ENCODE measurements at regions not wholly inside any gene's neighbourhood (a gene's known extent, or its start where the extent isn't known, plus 50 kb on each side); places are given as distances from the start of the nearest gene placed in this dataset.

DNA sequence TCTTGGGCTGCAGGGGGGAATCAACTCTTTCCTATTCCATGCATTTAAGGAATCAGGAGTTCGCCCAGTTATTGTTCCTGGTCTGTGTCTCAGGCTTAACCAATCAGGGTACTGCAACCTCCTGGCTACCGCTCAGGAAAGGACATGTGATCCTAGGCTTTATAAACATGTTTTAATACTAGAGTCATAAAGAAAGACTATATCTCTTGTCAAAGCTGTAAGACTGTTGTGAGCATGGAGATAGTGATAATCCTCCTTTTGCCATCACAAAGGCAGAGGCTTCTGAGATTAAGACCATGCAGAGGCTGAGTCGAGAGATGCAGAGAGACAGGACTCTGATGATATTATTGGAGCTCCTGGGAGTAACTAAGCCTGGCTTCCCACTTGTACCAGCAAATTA is 137.0 kb downstream of the YIPF5 start:
- ChIA-PET CTCF (interaction anchor here (0.6 kb wide), 1 partner anchor 149 kb away, joined by 3 read pairs; no protein-coding TSS in a partner anchor), POLR2A (ENCODE audit: low non-redundant PET) (no interaction called here)
- Histone ChIP-seq H3K4me3 (ENCODE audit: low read depth, low read length, poor library complexity, severe bottlenecking) (no peak overlapping the region), H3K9me3 (ENCODE audit: low read depth, low read length, poor library complexity, severe bottlenecking) (no peaks in the 10 kb centered on the region), H3K4me1 (ENCODE audit: insufficient read depth, low read length, poor library complexity, severe bottlenecking) (peaks cover 2% of the 10 kb centered on the region), H3K36me3 (ENCODE audit: insufficient read depth, low read length, poor library complexity, severe bottlenecking) (no peaks in the 10 kb centered on the region), H3K27ac (ENCODE audit: low read depth, low read length, poor library complexity, severe bottlenecking) (no peak overlapping the region), H3K27me3 (replicated peaks; ENCODE audit: insufficient read depth, low read depth, low read length, poor library complexity) (no peaks in the 10 kb centered on the region)
- TF ChIP-seq EZH2 (IDR thresholded peaks at IDR 0.05; ENCODE audit: borderline replicate concordance, low read depth, low read length, poor library complexity, severe bottlenecking) = no peak
- TF ChIP-seq, protein P1, sequence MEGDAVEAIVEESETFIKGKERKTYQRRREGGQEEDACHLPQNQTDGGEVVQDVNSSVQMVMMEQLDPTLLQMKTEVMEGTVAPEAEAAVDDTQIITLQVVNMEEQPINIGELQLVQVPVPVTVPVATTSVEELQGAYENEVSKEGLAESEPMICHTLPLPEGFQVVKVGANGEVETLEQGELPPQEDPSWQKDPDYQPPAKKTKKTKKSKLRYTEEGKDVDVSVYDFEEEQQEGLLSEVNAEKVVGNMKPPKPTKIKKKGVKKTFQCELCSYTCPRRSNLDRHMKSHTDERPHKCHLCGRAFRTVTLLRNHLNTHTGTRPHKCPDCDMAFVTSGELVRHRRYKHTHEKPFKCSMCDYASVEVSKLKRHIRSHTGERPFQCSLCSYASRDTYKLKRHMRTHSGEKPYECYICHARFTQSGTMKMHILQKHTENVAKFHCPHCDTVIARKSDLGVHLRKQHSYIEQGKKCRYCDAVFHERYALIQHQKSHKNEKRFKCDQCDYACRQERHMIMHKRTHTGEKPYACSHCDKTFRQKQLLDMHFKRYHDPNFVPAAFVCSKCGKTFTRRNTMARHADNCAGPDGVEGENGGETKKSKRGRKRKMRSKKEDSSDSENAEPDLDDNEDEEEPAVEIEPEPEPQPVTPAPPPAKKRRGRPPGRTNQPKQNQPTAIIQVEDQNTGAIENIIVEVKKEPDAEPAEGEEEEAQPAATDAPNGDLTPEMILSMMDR (conservative IDR thresholded peaks at IDR 0.05; ENCODE audit: low read depth, low read length) = no peak
- no peak for DNase-seq (ENCODE audit: low spot score)
- intact Hi-C loops (cut with micrococcal nuclease; ENCODE audit: unreplicated experiment) = no loop called here
- no TSS peak for BruUV-seq (replicated peaks)

DNA sequence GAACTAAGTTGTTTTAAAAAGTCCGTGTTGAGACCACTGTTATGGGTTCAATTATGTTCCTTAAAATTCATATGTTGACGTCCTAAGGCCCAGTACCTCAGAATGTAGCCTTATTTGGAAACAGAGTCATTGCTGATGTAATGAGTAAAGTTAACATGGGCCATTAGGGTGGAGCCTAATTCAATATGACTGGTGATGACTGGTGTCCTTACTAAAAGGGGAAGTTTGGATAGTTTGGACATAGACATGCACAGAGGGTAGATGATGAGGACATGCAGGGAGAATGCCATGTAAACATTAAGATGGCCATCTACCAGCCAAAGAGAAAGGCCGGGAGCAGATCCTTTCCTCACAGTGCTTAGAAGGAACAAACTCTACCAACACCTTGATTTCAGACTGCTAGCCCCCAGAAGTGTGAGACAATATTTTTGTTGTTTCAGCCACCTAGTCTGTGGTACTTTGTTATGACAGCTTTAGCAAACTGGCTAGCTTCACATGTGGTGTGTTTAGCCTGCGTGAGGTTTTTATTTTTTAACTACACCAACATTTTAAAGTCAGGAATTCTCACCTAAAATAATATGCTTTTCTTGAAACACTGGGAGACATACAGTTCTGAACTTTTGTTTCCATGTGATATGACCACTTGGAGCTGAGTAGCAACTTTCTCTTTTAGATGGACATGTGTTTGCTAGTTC is 135.3 kb downstream of the YIPF5 start:
- TF ChIP-seq, protein P1 (conservative IDR thresholded peaks at IDR 0.05; ENCODE audit: low read depth, low read length) = no peak
- no peak for TF ChIP-seq EZH2 (IDR thresholded peaks at IDR 0.05; ENCODE audit: borderline replicate concordance, low read depth, low read length, poor library complexity, severe bottlenecking)
- POLR2A ChIA-PET (ENCODE audit: low non-redundant PET) = no interaction called here
- Histone ChIP-seq H3K27ac (ENCODE audit: low read depth, low read length, poor library complexity, severe bottlenecking) (no peak overlapping the region), H3K9me3 (ENCODE audit: low read depth, low read length, poor library complexity, severe bottlenecking) (no peaks in the 10 kb centered on the region), H3K36me3 (ENCODE audit: insufficient read depth, low read length, poor library complexity, severe bottlenecking) (no peaks in the 10 kb centered on the region), H3K4me3 (ENCODE audit: low read depth, low read length, poor library complexity, severe bottlenecking) (no peak overlapping the region), H3K27me3 (replicated peaks; ENCODE audit: insufficient read depth, low read depth, low read length, poor library complexity) (no peaks in the 10 kb centered on the region), H3K4me1 (ENCODE audit: insufficient read depth, low read length, poor library complexity, severe bottlenecking) (no peaks in the 10 kb centered on the region)
- intact Hi-C loops (cut with micrococcal nuclease; ENCODE audit: unreplicated experiment) = no loop called here
- CTCF ChIA-PET = no interaction called here
- no peak for DNase-seq (ENCODE audit: low spot score)
- no TSS peak for BruUV-seq (replicated peaks)

DNA sequence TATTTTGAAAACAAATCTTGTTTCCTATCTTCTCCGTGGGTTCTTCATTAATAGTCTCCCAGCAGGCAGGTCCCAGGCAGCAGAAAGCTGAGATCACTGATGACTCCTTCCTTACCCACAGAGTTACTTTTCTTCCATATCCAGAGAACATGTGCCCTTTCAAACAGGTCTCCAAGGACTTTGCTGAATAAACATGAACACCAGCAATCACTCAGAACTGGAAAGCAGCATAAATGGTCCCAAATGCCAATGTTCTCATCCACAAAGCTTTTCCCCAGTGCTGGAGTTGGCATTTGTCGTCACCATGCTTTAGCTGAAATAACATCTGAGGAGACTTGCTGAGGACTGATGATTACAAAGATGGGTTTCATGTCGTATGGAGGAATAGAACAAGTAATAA is 134.0 kb downstream of the YIPF5 start:
- H3K4me3 ChIP-seq (ENCODE audit: low read depth, low read length, poor library complexity, severe bottlenecking) = no peak overlapping the region
- TF ChIP-seq, protein P1 (conservative IDR thresholded peaks at IDR 0.05; ENCODE audit: low read depth, low read length) = no peak
- TF ChIP-seq EZH2 (IDR thresholded peaks at IDR 0.05; ENCODE audit: borderline replicate concordance, low read depth, low read length, poor library complexity, severe bottlenecking) = no peak
- no peaks in the 10 kb centered on the region for H3K4me1 ChIP-seq (ENCODE audit: insufficient read depth, low read length, poor library complexity, severe bottlenecking)
- no peak overlapping the region for H3K27ac ChIP-seq (ENCODE audit: low read depth, low read length, poor library complexity, severe bottlenecking)
- no peaks in the 10 kb centered on the region for H3K36me3 ChIP-seq (ENCODE audit: insufficient read depth, low read length, poor library complexity, severe bottlenecking)
- BruUV-seq (replicated peaks) = no TSS peak
- POLR2A ChIA-PET (ENCODE audit: low non-redundant PET) = no interaction called here
- CTCF ChIA-PET = no interaction called here
- DNase-seq (ENCODE audit: low spot score) = no peak
- intact Hi-C loops (cut with micrococcal nuclease; ENCODE audit: unreplicated experiment) = no loop called here
- no peaks in the 10 kb centered on the region for H3K9me3 ChIP-seq (ENCODE audit: low read depth, low read length, poor library complexity, severe bottlenecking)
- no peaks in the 10 kb centered on the region for H3K27me3 ChIP-seq (replicated peaks; ENCODE audit: insufficient read depth, low read depth, low read length, poor library complexity)
